ENCODE measurements at regions not wholly inside any gene's neighbourhood (a gene's known extent, or its start where the extent isn't known, plus 50 kb on each side); places are given as distances from the start of the nearest gene placed in this dataset.

DNA sequence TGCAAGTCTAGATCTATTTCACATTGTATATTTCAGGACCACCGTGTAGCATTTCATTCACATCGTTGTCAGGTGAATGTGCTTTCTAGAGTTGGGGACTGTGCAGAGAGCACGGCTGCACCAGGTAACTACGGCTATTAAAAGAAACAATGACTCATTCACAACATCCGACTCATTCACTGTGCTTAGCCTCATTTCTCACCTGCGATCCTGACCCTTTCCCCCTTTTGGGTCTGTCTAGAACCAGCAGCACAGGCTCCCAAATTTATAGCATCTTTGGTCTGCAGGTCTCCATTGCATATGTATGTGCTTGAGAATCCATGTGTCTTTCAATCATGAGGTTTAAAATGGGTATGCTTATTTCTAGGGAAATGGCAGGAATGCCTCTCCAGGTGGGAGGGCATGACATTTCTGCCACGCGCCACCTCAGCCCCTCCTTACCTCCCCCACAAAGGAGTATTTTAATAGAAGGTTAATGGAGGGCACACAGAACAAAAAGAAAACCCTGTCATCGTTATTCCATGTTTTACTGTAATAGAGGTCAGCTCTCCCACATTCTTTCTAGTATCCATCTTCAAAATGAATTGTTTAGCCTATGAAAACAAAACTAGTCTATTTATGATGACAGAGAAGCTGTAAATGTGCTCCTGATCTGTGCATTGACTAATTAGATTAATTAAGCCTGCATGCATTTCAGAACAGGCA lies 246.7 kb upstream of the EPHA4 start:
- Histone ChIP-seq H3K36me3 (ENCODE audit: control insufficient read depth, insufficient read depth, low read length) (no peaks in the 10 kb centered on the region), H3K9ac (ENCODE audit: insufficient read depth in 1 of 2, low read depth in 2 of 2, low read length in 2 of 2) (no peak overlapping the region), H4K20me1 (replicated peaks; ENCODE audit: control insufficient read depth, insufficient read depth, low read length) (no peaks in the 10 kb centered on the region), H3K79me2 (ENCODE audit: control insufficient read depth, insufficient read depth, low read length) (no peaks in the 10 kb centered on the region), H3K9me3 (replicated peaks; ENCODE audit: control insufficient read depth, insufficient read depth, low read depth, low read length) (no peaks in the 10 kb centered on the region), H3K4me2 (ENCODE audit: insufficient read depth, low read length) (no peak overlapping the region), H2AFZ (ENCODE audit: low read depth, low read length) (no peak overlapping the region), H3K27me3 (ENCODE audit: control insufficient read depth in 2 of 2, insufficient read depth in 2 of 2, low read length in 2 of 2) (no peaks in the 10 kb centered on the region), H3K4me3 (no peak overlapping the region), H3K4me1 (replicated peaks in 1 of 2; ENCODE audit: control insufficient read depth in 2 of 2, insufficient read depth in 2 of 2, low read length in 2 of 2) (no peaks in the 10 kb centered on the region), H3K27ac (ENCODE audit: extremely low read depth, low read depth, low read length) (no peak overlapping the region), H3K9me1 (ENCODE audit: control insufficient read depth, insufficient read depth, low read length) (no peaks in the 10 kb centered on the region)
- intact Hi-C loops (cut with micrococcal nuclease) (no loop called here), in situ Hi-C loops (cut with MboI) (no loop called here)
- no peak for DNase-seq (ENCODE audit: extremely low read depth in 1 of 4, low spot score in 3 of 4)
- no peak for FAIRE-seq
- ChIA-PET POLR2A (no interaction called here), CTCF (ENCODE audit: low intra/inter-chr PET ratio) (no interaction called here)
- TF ChIP-seq ZNF253 (CRISPR knock-in tag; conservative IDR thresholded peaks at IDR 0.05) (no peak), ZKSCAN3 (CRISPR knock-in tag; IDR thresholded peaks at IDR 0.05) (no peak), BDP1 (IDR thresholded peaks at IDR 0.05; ENCODE audit: insufficient read depth, insufficient read length) (no peak), NUFIP1 (IDR thresholded peaks at IDR 0.05; ENCODE audit: partially characterized antibody) (no peak), STAT5B (CRISPR knock-in tag; IDR thresholded peaks at IDR 0.05) (no peak), RB1 (IDR thresholded peaks at IDR 0.05; ENCODE audit: low read depth) (no peak), ZNF140 (CRISPR knock-in tag; IDR thresholded peaks at IDR 0.05) (no peak), SMARCE1 (IDR thresholded peaks at IDR 0.05) (no peak), TEAD2 (tag; IDR thresholded peaks at IDR 0.05) (no peak), ZNF121 (CRISPR knock-in tag; conservative IDR thresholded peaks at IDR 0.05) (no peak), LEF1 (IDR thresholded peaks at IDR 0.05) (no peak), TAF1 (IDR thresholded peaks at IDR 0.05; ENCODE audit: control insufficient read depth, extremely low read depth, insufficient read depth, low read length, severe bottlenecking) (no peak), MBD2 (IDR thresholded peaks at IDR 0.05; ENCODE audit: borderline replicate concordance, low read depth) (no peak), ZNF263 (CRISPR knock-in tag; IDR thresholded peaks at IDR 0.05; ENCODE audit: borderline replicate concordance) (no peak), HNRNPL (IDR thresholded peaks at IDR 0.05; ENCODE audit: low read depth, low read length) (no peak), POLR2A (conservative IDR thresholded peaks at IDR 0.05) (no peak), PHB2 (IDR thresholded peaks at IDR 0.05; ENCODE audit: low read depth) (no peak)
- TF ChIP-seq, protein P1, sequence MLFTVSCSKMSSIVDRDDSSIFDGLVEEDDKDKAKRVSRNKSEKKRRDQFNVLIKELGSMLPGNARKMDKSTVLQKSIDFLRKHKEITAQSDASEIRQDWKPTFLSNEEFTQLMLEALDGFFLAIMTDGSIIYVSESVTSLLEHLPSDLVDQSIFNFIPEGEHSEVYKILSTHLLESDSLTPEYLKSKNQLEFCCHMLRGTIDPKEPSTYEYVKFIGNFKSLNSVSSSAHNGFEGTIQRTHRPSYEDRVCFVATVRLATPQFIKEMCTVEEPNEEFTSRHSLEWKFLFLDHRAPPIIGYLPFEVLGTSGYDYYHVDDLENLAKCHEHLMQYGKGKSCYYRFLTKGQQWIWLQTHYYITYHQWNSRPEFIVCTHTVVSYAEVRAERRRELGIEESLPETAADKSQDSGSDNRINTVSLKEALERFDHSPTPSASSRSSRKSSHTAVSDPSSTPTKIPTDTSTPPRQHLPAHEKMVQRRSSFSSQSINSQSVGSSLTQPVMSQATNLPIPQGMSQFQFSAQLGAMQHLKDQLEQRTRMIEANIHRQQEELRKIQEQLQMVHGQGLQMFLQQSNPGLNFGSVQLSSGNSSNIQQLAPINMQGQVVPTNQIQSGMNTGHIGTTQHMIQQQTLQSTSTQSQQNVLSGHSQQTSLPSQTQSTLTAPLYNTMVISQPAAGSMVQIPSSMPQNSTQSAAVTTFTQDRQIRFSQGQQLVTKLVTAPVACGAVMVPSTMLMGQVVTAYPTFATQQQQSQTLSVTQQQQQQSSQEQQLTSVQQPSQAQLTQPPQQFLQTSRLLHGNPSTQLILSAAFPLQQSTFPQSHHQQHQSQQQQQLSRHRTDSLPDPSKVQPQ (CRISPR knock-in tag; IDR thresholded peaks at IDR 0.05; ENCODE audit: borderline replicate concordance), result no peak
- TF ChIP-seq, protein P2, sequence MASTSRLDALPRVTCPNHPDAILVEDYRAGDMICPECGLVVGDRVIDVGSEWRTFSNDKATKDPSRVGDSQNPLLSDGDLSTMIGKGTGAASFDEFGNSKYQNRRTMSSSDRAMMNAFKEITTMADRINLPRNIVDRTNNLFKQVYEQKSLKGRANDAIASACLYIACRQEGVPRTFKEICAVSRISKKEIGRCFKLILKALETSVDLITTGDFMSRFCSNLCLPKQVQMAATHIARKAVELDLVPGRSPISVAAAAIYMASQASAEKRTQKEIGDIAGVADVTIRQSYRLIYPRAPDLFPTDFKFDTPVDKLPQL (IDR thresholded peaks at IDR 0.05; ENCODE audit: extremely low read depth, insufficient read length), result no peak
- under 1% methylated on average over 9 of the region's 9 CpGs for WGBS (ENCODE audit: insufficient coverage, low coverage, missing lambda C conversion rate)
- ATAC-seq, result no peak
- no TSS peak for BruUV-seq (replicated peaks)

Measured in K562 (cell line).